HG03378 (cell line): ENCODE measurements at regions not wholly inside any gene's neighbourhood (a gene's known extent, or its start where the extent isn't known, plus 50 kb on each side); places are given as distances from the start of the nearest gene placed in this dataset.
A peak's percentile ranks its signal among the peaks of the same experiment; 100 is the strongest.
"Not testable (repeated sequence)": the region's sequence is repeated elsewhere in the genome, so short reads cannot be mapped to it uniquely, and the experiment has no call there.

Experiments used
- ATAC-seq: cut with Tn5 transposase; IDR thresholded peaks from one replicate; pipeline ENCODE4 v1.9.1; 2021; ENCODE audit warnings: mild to moderate bottlenecking, moderate library complexity; ENCODE audit not compliant: unreplicated experiment

- ATAC-seq: no peak
These were observed 217.3 kb downstream of the ETAA1 start for GRCh38 chr2:67614454-67614853.

- peak; percentile 95 for ATAC-seq
These were observed 219.6 kb downstream of the ETAA1 start for GRCh38 chr2:67616749-67617148.

- no peak for ATAC-seq
These were observed 222.1 kb downstream of the ETAA1 start for GRCh38 chr2:67619204-67619603.

- not testable (repeated sequence) for ATAC-seq
These were observed 226.6 kb downstream of the ETAA1 start for GRCh38 chr2:67623741-67624140.

- no peak for ATAC-seq
These were observed 228.0 kb downstream of the ETAA1 start for GRCh38 chr2:67625178-67625577.

GRCh38 chr2:67625690-67626475, 228.8 kb downstream of the ETAA1 start:
- no peak for ATAC-seq

GRCh38 chr2:67626656-67627055, 229.5 kb downstream of the ETAA1 start:
- ATAC-seq: no peak

GRCh38 chr2:67627456-67628207, 230.5 kb downstream of the ETAA1 start:
- ATAC-seq: no peak

GRCh38 chr2:67628892-67629291, 231.8 kb downstream of the ETAA1 start:
- no peak for ATAC-seq

- no peak for ATAC-seq
These were observed 234.3 kb downstream of the ETAA1 start for GRCh38 chr2:67631483-67631882.

- no peak for ATAC-seq
These were observed 236.2 kb downstream of the ETAA1 start for GRCh38 chr2:67633212-67633856.

GRCh38 chr2:67638146-67638545, 241.0 kb downstream of the ETAA1 start:
- ATAC-seq: no peak

- no peak for ATAC-seq
These were observed 244.3 kb downstream of the ETAA1 start for GRCh38 chr2:67641312-67642045.

- ATAC-seq: no peak
These were observed 244.9 kb downstream of the ETAA1 start for GRCh38 chr2:67642046-67642382.

- ATAC-seq: no peak
These were observed 245.8 kb downstream of the ETAA1 start for GRCh38 chr2:67642961-67643360.

GRCh38 chr2:67645280-67646138, 248.4 kb downstream of the ETAA1 start:
- ATAC-seq: no peak

GRCh38 chr2:67646714-67647333, 249.7 kb downstream of the ETAA1 start:
- no peak for ATAC-seq

- no peak for ATAC-seq
These were observed 252.5 kb downstream of the ETAA1 start for GRCh38 chr2:67649331-67650261.
